Karpas-422 (cell line): ENCODE measurements at regions not wholly inside any gene's neighbourhood (a gene's known extent, or its start where the extent isn't known, plus 50 kb on each side); places are given as distances from the start of the nearest gene placed in this dataset.

Source experiments
- DNase-seq: peaks from one replicate; pipeline ENCODE4 v3.0.0-alpha.2; 2015
- H2AFZ ChIP-seq: fragments of 200-600 bp; sonication (generic); 2 replicates; pipeline ENCODE4 v1.6.1; 2014; ENCODE audit warnings: antibody characterized with exemption, low read length, mixed read lengths
- H3K27ac ChIP-seq: fragments of 200-600 bp; sonication (generic); 2 replicates; pipeline ENCODE4 v1.5.1; 2014; ENCODE audit warnings: mild to moderate bottlenecking, low read length, moderate library complexity
- H3K27me3 ChIP-seq: fragments of 200-600 bp; sonication (generic); 2 replicates; pipeline ENCODE4 v1.6.1; 2014; ENCODE audit warnings: low read length, mixed read lengths
- H3K36me3 ChIP-seq: fragments of 200-600 bp; sonication (generic); 2 replicates; pipeline ENCODE4 v1.6.1; 2014; ENCODE audit warnings: low read length, mixed read lengths; ENCODE audit not compliant: insufficient read depth
- H3K4me1 ChIP-seq: fragments of 200-600 bp; sonication (generic); 2 replicates; pipeline ENCODE4 v1.6.1; 2014; ENCODE audit warnings: mild to moderate bottlenecking, low read length, mixed read lengths
- H3K4me2 ChIP-seq: fragments of 200-600 bp; sonication (generic); 2 replicates; pipeline ENCODE4 v1.6.1; 2014; ENCODE audit warnings: low read length, low read depth, mild to moderate bottlenecking; ENCODE audit not compliant: poor library complexity, severe bottlenecking
- H3K4me3 ChIP-seq: fragments of 200-600 bp; sonication (generic); 2 replicates; pipeline ENCODE4 v1.5.1; 2014; ENCODE audit warnings: mild to moderate bottlenecking, antibody characterized with exemption, low read length, mixed read lengths
- H3K79me2 ChIP-seq: fragments of 200-600 bp; sonication (generic); 2 replicates; pipeline ENCODE4 v1.6.1; 2014; ENCODE audit warnings: mild to moderate bottlenecking, low read length, mixed read lengths
- H3K9ac ChIP-seq: fragments of 200-600 bp; sonication (generic); 2 replicates; pipeline ENCODE4 v1.6.0; 2014; ENCODE audit warnings: low read length
- H3K9me2 ChIP-seq: fragments of 200-600 bp; sonication (generic), shearing (Covaris generic); replicated peaks from 2 replicates; pipeline ENCODE4 v1.6.0; 2014; ENCODE audit warnings: mild to moderate bottlenecking, low read length, moderate library complexity; ENCODE audit not compliant: insufficient read depth
- H3K9me3 ChIP-seq: fragments of 300-700, 200-600 bp; sonication (generic); 2 replicates; pipeline ENCODE4 v1.6.1; 2014; ENCODE audit warnings: low read length, mixed read lengths
- H4K20me1 ChIP-seq: fragments of 200-600 bp; sonication (generic); 2 replicates; pipeline ENCODE4 v1.6.1; 2014; ENCODE audit warnings: mild to moderate bottlenecking, antibody characterized with exemption, low read length, low read depth; ENCODE audit not compliant: insufficient read depth

DNA sequence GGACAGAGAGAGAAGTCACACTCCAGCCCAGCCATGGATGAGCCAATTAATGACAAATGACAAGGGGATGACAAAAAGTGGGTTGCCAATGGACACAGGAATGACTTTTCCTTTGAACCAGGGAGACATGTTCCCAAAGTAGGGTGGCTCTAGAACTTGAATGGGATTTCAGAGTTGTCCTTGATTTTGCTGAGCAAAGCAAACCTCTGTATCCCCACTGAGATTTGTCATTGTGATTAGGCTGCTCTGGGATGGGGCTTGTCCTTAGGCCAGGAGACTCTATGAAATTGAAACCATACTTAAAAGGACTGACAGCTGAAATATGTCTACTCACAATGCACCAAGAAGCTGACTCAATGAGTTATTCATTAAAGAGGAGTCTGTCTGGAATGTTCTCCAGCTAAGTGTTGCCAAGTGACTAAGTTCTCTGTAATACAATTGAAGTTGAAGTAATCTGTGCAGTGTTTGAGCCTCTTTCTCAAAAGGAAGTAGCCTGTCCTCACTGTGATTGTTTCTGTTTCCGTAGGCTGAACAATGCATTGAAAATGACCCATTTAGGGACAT, 69.0 kb upstream of the PCDH9 start:
- Histone ChIP-seq H3K9me3 (no peaks in the 10 kb centered on the region), H3K9ac (no peak overlapping the region), H3K79me2 (no peaks in the 10 kb centered on the region), H3K27ac (no peak overlapping the region), H2AFZ (no peak overlapping the region), H4K20me1 (no peaks in the 10 kb centered on the region), H3K4me2 (no peak overlapping the region), H3K4me1 (no peaks in the 10 kb centered on the region), H3K4me3 (no peak overlapping the region), H3K27me3 (no peaks in the 10 kb centered on the region), H3K36me3 (no peaks in the 10 kb centered on the region), H3K9me2 (no peaks in the 10 kb centered on the region)
- DNase-seq: no peak

DNA sequence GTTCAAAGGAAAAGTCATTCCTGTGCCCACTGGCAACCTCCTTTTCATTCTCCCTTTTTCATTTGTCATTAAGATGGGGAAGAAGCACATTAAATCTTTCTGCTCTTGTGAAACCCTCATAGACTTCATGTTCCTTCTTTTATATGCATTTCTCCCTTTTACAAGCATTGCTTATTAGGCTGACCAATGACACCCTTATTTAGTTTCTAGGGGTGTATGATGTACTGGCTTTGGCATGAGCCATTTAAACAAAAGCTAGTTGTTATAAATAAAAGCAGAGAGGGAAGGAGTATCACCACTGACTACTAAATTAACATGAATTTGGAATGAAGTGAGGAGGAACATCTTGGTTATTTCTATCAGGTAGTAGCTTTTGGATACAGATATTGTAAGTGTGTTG, 68.2 kb upstream of the PCDH9 start:
- Histone ChIP-seq H3K9me2 (no peaks in the 10 kb centered on the region), H3K27me3 (no peaks in the 10 kb centered on the region), H4K20me1 (no peaks in the 10 kb centered on the region), H3K36me3 (no peaks in the 10 kb centered on the region), H3K9ac (no peak overlapping the region), H3K27ac (no peak overlapping the region), H3K79me2 (no peaks in the 10 kb centered on the region), H3K9me3 (no peaks in the 10 kb centered on the region), H3K4me3 (no peak overlapping the region), H3K4me1 (no peaks in the 10 kb centered on the region), H2AFZ (no peak overlapping the region), H3K4me2 (no peak overlapping the region)
- DNase-seq: no peak

DNA sequence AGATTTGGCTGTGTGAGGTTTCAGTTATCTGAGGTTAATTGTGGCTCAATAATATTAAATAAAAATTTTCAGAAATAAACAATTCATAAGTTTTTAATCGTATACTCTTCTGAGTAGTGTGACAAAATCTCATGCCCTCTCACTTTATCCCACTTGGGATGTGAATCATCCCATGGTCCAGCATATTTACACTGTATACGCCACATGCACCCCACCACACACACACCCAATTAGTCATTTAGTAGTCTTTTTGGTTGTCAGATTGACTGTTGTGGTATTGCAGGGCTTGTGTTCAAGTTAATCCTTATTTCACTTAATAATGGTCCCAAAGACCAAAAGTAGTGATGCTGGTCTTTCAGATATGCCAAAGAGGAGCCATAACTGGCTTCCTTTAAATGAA, 66.4 kb upstream of the PCDH9 start:
- no peaks in the 10 kb centered on the region for H3K9me2 ChIP-seq
- H3K79me2 ChIP-seq: no peaks in the 10 kb centered on the region
- no peak overlapping the region for H3K4me2 ChIP-seq
- no peak overlapping the region for H3K27ac ChIP-seq
- no peaks in the 10 kb centered on the region for H3K4me1 ChIP-seq
- no peak for DNase-seq
- H2AFZ ChIP-seq: no peak overlapping the region
- no peak overlapping the region for H3K4me3 ChIP-seq
- no peak overlapping the region for H3K9ac ChIP-seq
- no peaks in the 10 kb centered on the region for H4K20me1 ChIP-seq
- no peaks in the 10 kb centered on the region for H3K27me3 ChIP-seq
- H3K36me3 ChIP-seq: no peaks in the 10 kb centered on the region
- H3K9me3 ChIP-seq: no peaks in the 10 kb centered on the region

DNA sequence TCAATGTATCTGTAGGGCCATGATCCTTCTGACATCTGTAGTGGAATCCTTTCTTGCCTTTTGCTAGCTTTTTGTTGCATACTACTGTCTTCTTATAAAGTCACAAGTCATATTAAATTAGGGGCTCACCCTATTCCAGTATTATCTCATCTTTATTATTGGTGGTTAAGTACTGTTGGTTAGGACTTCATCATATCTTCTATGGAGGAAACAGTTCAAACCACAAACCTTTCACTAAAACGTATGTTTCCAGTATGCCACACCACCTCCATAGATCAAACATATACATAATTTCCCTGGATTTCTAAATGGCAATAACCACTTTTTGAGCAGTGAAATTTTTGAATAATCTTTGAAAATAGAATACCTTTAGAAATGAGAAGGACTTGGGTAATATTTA, 62.8 kb upstream of the PCDH9 start:
- no peak overlapping the region for H2AFZ ChIP-seq
- H3K27me3 ChIP-seq: no peaks in the 10 kb centered on the region
- no peaks in the 10 kb centered on the region for H3K36me3 ChIP-seq
- no peaks in the 10 kb centered on the region for H3K4me1 ChIP-seq
- H4K20me1 ChIP-seq: no peaks in the 10 kb centered on the region
- H3K27ac ChIP-seq: no peak overlapping the region
- H3K9me2 ChIP-seq: 0 out of 2 replicates have a peak, but pooled peaks cover 3% of the 10 kb centered on the region
- H3K9ac ChIP-seq: no peak overlapping the region
- DNase-seq: no peak
- H3K4me2 ChIP-seq: no peak overlapping the region
- no peak overlapping the region for H3K4me3 ChIP-seq
- no peaks in the 10 kb centered on the region for H3K79me2 ChIP-seq
- H3K9me3 ChIP-seq: no peaks in the 10 kb centered on the region

DNA sequence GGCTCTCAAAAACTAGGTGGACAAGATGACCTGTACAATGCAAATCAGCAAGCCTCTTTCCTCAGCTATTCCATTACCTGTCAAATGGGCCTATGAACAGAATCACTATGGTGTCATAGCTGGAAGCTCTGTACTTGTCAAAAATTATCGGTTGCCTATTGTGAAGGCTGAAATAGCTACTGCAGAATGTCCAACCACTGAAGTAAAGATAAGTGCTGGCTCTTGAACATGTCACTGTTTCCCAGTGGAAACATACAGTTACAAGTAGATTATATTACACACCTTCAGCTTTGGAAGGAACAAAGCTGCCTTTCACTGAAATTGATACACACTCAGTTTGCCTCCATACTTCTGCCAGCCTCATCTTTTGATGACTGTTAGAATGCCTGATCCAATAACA, 55.5 kb upstream of the PCDH9 start:
- Histone ChIP-seq H3K4me2 (no peak overlapping the region), H3K9me2 (0 out of 2 replicates have a peak, but pooled peaks cover 3% of the 10 kb centered on the region), H2AFZ (no peak overlapping the region), H3K9ac (no peak overlapping the region), H3K36me3 (no peaks in the 10 kb centered on the region), H3K4me3 (no peak overlapping the region), H3K9me3 (no peaks in the 10 kb centered on the region), H4K20me1 (no peaks in the 10 kb centered on the region), H3K79me2 (no peaks in the 10 kb centered on the region), H3K4me1 (no peaks in the 10 kb centered on the region), H3K27me3 (no peaks in the 10 kb centered on the region), H3K27ac (no peak overlapping the region)
- no peak for DNase-seq

DNA sequence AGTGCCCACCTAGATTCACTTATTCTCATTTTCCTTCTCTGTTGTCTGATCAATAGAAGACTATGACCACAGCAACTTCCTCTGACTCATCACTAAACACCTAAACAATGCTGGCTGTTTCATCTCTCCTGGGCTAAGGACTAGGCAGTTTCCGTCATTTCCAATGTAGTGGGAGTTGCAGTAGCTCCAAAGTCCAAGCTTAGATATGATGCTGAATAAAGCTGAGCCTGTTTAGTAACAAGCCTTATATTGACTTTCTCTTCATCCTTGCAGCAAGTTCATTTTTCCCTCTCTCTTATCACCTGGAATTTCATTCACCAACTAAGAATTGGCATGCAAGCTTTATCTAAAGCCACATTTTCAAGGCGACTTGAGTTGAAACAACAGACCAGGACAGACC, 53.5 kb upstream of the PCDH9 start:
- no peaks in the 10 kb centered on the region for H3K4me1 ChIP-seq
- no peak overlapping the region for H3K4me3 ChIP-seq
- H3K79me2 ChIP-seq: no peaks in the 10 kb centered on the region
- no peak overlapping the region for H2AFZ ChIP-seq
- H3K9me3 ChIP-seq: no peaks in the 10 kb centered on the region
- DNase-seq: no peak
- H3K27ac ChIP-seq: no peak overlapping the region
- no peak overlapping the region for H3K9ac ChIP-seq
- 0 out of 2 replicates have a peak, but pooled peaks cover 3% of the 10 kb centered on the region for H3K9me2 ChIP-seq
- H3K4me2 ChIP-seq: no peak overlapping the region
- H3K27me3 ChIP-seq: no peaks in the 10 kb centered on the region
- no peaks in the 10 kb centered on the region for H3K36me3 ChIP-seq
- no peaks in the 10 kb centered on the region for H4K20me1 ChIP-seq

DNA sequence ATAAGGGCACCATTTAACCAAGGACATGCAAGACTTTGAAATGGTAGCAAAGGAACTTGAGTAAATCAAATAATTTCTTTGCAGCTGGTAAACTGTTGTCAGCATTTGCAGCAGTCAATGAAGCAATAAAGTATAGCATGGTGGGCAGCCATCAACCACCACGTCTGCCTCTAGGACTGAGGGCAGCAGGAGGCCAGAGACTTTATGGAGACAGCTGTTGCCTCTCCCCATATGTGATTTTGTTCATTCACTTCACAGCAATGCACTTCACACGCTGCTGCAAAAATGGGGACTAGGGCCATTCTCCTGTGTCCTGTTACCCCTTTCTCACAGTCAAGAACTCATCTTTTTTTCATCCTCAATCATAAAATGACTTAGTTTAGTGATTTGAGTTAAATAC, 51.3 kb upstream of the PCDH9 start:
- Histone ChIP-seq H3K27me3 (no peaks in the 10 kb centered on the region), H3K4me1 (no peaks in the 10 kb centered on the region), H2AFZ (no peak overlapping the region), H3K4me2 (no peak overlapping the region), H3K9me2 (no peaks in the 10 kb centered on the region), H3K36me3 (no peaks in the 10 kb centered on the region), H3K9me3 (no peaks in the 10 kb centered on the region), H3K4me3 (no peak overlapping the region), H3K9ac (no peak overlapping the region), H4K20me1 (no peaks in the 10 kb centered on the region), H3K27ac (no peak overlapping the region), H3K79me2 (no peaks in the 10 kb centered on the region)
- DNase-seq: no peak
